ENCODE measurements at regions not wholly inside any gene's neighbourhood (a gene's known extent, or its start where the extent isn't known, plus 50 kb on each side); places are given as distances from the start of the nearest gene placed in this dataset.

DNA sequence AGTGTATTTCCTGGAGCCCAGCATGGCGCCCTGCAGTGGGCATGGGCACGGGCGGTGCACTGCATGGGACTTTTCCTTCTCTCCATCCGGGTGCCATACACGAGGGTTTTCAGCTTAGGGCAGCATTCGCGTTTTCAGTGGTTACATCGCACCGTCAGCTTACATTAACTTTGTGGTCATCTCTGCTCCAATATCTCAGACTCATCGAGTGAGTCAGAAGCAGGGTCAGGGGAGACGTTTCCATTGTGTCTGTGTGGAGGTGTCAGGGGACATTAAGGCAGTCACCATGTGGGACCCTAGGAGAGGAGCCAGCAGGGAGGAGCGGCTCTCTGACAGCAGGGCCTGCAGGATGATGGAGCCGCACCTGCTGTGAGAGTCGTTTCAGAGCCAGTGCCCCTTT is 541.0 kb downstream of the FGF9 start:
- H2AFZ ChIP-seq (ENCODE audit: low read length), result no peak overlapping the region
- TF ChIP-seq TAF1 (IDR thresholded peaks at IDR 0.05; ENCODE audit: low read depth, low read length) (no peak), CREB1 (IDR thresholded peaks at IDR 0.05) (no peak), SRF (IDR thresholded peaks at IDR 0.05; ENCODE audit: low read depth, low read length) (no peak)

More for the DNA sequence above, 541.0 kb downstream of the FGF9 start:
- Histone ChIP-seq H3K18ac (ENCODE audit: extremely low read depth, low read length) (no peak overlapping the region), H3K36me3 (ENCODE audit: control insufficient read depth in 2 of 4, insufficient read depth in 4 of 4, low read length in 3 of 4) (no peaks in the 10 kb centered on the region), H2BK120ac (replicated peaks; ENCODE audit: low read depth, low read length) (no peak overlapping the region), H2AK5ac (ENCODE audit: low read depth, low read length) (no peak overlapping the region), H4K20me1 (replicated peaks in 1 of 2; ENCODE audit: control insufficient read depth in 1 of 2, insufficient read depth in 2 of 2, low read length in 2 of 2) (no peaks in the 10 kb centered on the region), H4K91ac (replicated peaks; ENCODE audit: insufficient read length, low read length) (no peak overlapping the region), H3K9me3 (ENCODE audit: insufficient read depth in 2 of 2, low read depth in 1 of 2, low read length in 1 of 2) (no peaks in the 10 kb centered on the region), H4K5ac (ENCODE audit: insufficient read length, low read depth, low read length) (no peak overlapping the region), H2BK20ac (ENCODE audit: low read length) (no peak overlapping the region), H3K79me2 (ENCODE audit: control insufficient read depth in 1 of 2, insufficient read depth in 2 of 2, low read length in 2 of 2) (no peaks in the 10 kb centered on the region), H3K27me3 (replicated peaks in 1 of 4; ENCODE audit: control insufficient read depth in 3 of 4, extremely low read depth in 1 of 4, insufficient read depth in 3 of 4, low read length in 3 of 4) (no peaks in the 10 kb centered on the region), H2BK5ac (ENCODE audit: low read depth, low read length) (no peak overlapping the region), H3K4me2 (ENCODE audit: insufficient read depth in 1 of 2, low read depth in 2 of 2, low read length in 2 of 2) (no peak overlapping the region), H3K4ac (replicated peaks; ENCODE audit: insufficient read length, low read depth, low read length) (no peak overlapping the region), H2BK15ac (ENCODE audit: low read length) (no peak overlapping the region), H2BK12ac (ENCODE audit: low read depth, low read length) (no peak overlapping the region), H3K27ac (ENCODE audit: low read depth, low read length) (no peak overlapping the region), H3K4me3 (ENCODE audit: extremely low read depth in 1 of 4, insufficient read depth in 2 of 4, low read depth in 3 of 4, low read length in 4 of 4) (no peak overlapping the region), H3K9ac (replicated peaks in 1 of 4; ENCODE audit: extremely low read depth in 1 of 4, low read depth in 3 of 4, low read length in 3 of 4) (no peak overlapping the region), H3K14ac (ENCODE audit: insufficient read length) (no peak overlapping the region), H4K8ac (ENCODE audit: extremely low read depth, insufficient read depth, low read length) (no peak overlapping the region), H3K23me2 (ENCODE audit: low read depth, low read length) (no peaks in the 10 kb centered on the region), H3K56ac (replicated peaks; ENCODE audit: insufficient read length, low read depth, low read length) (no peak overlapping the region), H3K4me1 (replicated peaks in 1 of 4; ENCODE audit: control insufficient read depth in 3 of 4, insufficient read depth in 4 of 4, low read length in 3 of 4) (peaks cover 3 to 8% (median 4%) of the 10 kb centered on the region in 4 experiments; a peak in 6 of 7 replicates), H3K79me1 (ENCODE audit: low read depth, low read length) (no peaks in the 10 kb centered on the region), H3K23ac (ENCODE audit: insufficient read length) (no peak overlapping the region)
- WGBS, 2 experiments (ENCODE audit: extremely low coverage in 1 of 2, insufficient coverage in 1 of 2, insufficient read length in 1 of 2, insufficient replicate concordance in 2 of 2, low coverage in 1 of 2, low lambda C conversion rate in 2 of 2, missing lambda C conversion rate in 1 of 2), result 93% methylated on average over 14 of the region's 14 CpGs; no CpG with 5 or more reads in 1 of the 2 experiments
- CTCF ChIA-PET (ENCODE audit: partially characterized antibody), result no interaction called here
- DNase-seq (ENCODE audit: low read depth in 1 of 2, low spot score in 2 of 2) (no peak), FAIRE-seq (no peak)
- POLR2A ChIA-PET (ENCODE audit: partially characterized antibody), result no interaction called here
